Suprapubic skin (tissue), 4 donors: ENCODE measurements at regions not wholly inside any gene's neighbourhood (a gene's known extent, or its start where the extent isn't known, plus 50 kb on each side); places are given as distances from the start of the nearest gene placed in this dataset.
"Not testable (repeated sequence)": the region's sequence is repeated elsewhere in the genome, so short reads cannot be mapped to it uniquely, and the experiment has no call there.

Experiments
- CTCF ChIP-seq, 2 donors: fragments of 200-600 bp in 1 of 2; fragments of 450-650 bp in 1 of 2; sonication (generic) in 1 of 2; IDR thresholded peaks; one replicate each; pipeline ENCODE4 v1.5.1; 2016 to 2019; ENCODE audit warnings: antibody characterized with exemption in 2 of 2, mild to moderate bottlenecking in 1 of 2, moderate library complexity in 1 of 2
- POLR2A ChIP-seq, 2 donors: fragments of 450-650 bp; IDR thresholded peaks; one replicate each; pipeline ENCODE4 v1.6.1; 2017; ENCODE audit warnings: antibody characterized with exemption in 2 of 2, mild to moderate bottlenecking in 2 of 2, moderate library complexity in 2 of 2
- POLR2AphosphoS5 ChIP-seq, 3 donors: sonication (generic); formaldehyde crosslinking; IDR thresholded peaks; one replicate each; pipeline ENCODE4 v1.6.1; 2017; ENCODE audit warnings: antibody characterized with exemption in 3 of 3

DNA sequence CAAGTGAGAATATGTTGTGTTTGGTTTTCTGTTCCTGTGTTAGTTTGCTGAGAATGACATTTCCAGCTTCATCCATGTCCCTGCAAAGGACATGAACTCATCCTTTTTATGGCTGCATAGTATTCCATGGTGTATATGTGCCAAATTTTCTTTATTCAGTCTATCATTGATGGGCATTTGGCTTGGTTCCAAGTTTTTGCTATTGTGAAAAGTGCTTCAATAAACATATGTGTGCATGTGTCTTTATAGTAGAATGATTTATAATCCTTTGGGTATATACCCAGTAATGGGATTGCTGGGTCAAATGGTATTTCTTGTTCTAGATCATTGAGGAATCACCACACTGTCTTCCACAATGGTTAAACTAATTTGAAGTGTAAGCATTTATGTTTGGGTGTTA is 513.6 kb upstream of the TPK1 start:
- TF ChIP-seq POLR2A, POLR2AphosphoS5, CTCF (IDR thresholded peaks at IDR 0.05): not testable (repeated sequence)
